WERI-Rb-1 (cell line): ENCODE measurements at regions not wholly inside any gene's neighbourhood (a gene's known extent, or its start where the extent isn't known, plus 50 kb on each side); places are given as distances from the start of the nearest gene placed in this dataset.
"Not testable (repeated sequence)": the region's sequence is repeated elsewhere in the genome, so short reads cannot be mapped to it uniquely, and the experiment has no call there.

Source experiments
- DNase-seq: peaks from one replicate; pipeline ENCODE4 v3.0.0-alpha.2; 2020
- H3K27ac ChIP-seq: fragments of 250-450 bp; sonication (Bioruptor Pico); 2 replicates; pipeline ENCODE4 v1.5.1; 2020; ENCODE audit warnings: mild to moderate bottlenecking, moderate library complexity
- H3K27me3 ChIP-seq: fragments of 250-450 bp; sonication (Bioruptor Pico); 2 replicates; pipeline ENCODE4 v1.5.1; 2021; ENCODE audit warnings: mild to moderate bottlenecking, low read depth, moderate library complexity; ENCODE audit not compliant: insufficient read depth, severe bottlenecking
- H3K36me3 ChIP-seq: fragments of 250-450 bp; sonication (Bioruptor Pico); 2 replicates; pipeline ENCODE4 v1.5.1; 2020; ENCODE audit warnings: mild to moderate bottlenecking, moderate library complexity
- H3K4me3 ChIP-seq: 2 replicates; pipeline ENCODE4 v1.5.1; 2011; ENCODE audit warnings: low read depth, mild to moderate bottlenecking, control low read depth, low read length
- H3K9me3 ChIP-seq: fragments of 250-450 bp; sonication (Bioruptor Pico); 2 replicates; pipeline ENCODE4 v1.5.1; 2021; ENCODE audit warnings: mild to moderate bottlenecking, moderate library complexity; ENCODE audit not compliant: severe bottlenecking
- TF ChIP-seq, protein P1 (sequence below): IDR thresholded peaks from 2 replicates; pipeline ENCODE4 v1.5.1; 2011; ENCODE audit warnings: low read depth, mild to moderate bottlenecking, control low read depth, inconsistent platforms, low read length

DNA sequence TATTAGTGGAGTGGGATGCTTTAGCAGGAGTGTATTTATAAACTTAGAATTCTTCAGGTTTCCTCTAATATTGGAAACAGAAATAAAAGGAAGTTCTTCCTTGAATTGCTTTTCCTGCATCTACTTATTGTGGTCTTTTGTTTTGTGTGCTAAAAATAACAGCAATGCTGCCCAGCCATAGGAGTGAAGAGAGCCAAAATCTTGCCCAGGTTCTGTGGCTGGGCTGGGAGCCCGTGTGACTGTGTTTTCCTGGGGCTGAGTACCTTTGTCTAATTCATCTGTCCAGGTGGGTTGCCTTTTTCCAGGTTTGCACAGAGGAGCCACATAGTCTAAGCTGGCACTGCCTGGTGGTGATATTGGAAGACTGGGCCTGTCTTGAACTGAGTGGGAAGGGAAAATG lies 179.7 kb upstream of the ADAMTSL1 start:
- Histone ChIP-seq H3K4me3 (no peak overlapping the region), H3K36me3 (no peaks in the 10 kb centered on the region), H3K27me3 (no peaks in the 10 kb centered on the region), H3K9me3 (no peaks in the 10 kb centered on the region), H3K27ac (no peak overlapping the region)
- TF ChIP-seq, protein P1, sequence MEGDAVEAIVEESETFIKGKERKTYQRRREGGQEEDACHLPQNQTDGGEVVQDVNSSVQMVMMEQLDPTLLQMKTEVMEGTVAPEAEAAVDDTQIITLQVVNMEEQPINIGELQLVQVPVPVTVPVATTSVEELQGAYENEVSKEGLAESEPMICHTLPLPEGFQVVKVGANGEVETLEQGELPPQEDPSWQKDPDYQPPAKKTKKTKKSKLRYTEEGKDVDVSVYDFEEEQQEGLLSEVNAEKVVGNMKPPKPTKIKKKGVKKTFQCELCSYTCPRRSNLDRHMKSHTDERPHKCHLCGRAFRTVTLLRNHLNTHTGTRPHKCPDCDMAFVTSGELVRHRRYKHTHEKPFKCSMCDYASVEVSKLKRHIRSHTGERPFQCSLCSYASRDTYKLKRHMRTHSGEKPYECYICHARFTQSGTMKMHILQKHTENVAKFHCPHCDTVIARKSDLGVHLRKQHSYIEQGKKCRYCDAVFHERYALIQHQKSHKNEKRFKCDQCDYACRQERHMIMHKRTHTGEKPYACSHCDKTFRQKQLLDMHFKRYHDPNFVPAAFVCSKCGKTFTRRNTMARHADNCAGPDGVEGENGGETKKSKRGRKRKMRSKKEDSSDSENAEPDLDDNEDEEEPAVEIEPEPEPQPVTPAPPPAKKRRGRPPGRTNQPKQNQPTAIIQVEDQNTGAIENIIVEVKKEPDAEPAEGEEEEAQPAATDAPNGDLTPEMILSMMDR: no peak
- DNase-seq: no peak

DNA sequence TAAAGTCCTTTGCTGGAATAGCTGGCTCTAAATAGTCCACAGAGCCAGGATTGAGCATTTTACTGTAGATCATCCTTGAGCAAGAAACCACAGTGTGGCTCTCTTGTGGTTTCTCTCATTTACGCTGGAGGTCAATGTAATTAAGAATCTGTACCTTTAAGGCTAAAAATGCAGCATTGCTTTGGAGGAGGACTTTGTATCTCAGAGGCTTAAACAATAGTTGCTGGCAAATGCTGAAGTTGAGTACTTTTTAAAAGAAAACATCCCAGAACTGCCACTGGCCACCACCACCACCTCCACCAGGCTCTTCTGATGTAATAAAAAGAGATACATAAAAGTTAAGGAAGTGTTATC lies 177.3 kb upstream of the ADAMTSL1 start:
- TF ChIP-seq, protein P1: no peak
- Histone ChIP-seq H3K9me3 (no peaks in the 10 kb centered on the region), H3K4me3 (no peak overlapping the region), H3K27ac (no peak overlapping the region), H3K27me3 (no peaks in the 10 kb centered on the region), H3K36me3 (no peaks in the 10 kb centered on the region)
- DNase-seq: no peak

DNA sequence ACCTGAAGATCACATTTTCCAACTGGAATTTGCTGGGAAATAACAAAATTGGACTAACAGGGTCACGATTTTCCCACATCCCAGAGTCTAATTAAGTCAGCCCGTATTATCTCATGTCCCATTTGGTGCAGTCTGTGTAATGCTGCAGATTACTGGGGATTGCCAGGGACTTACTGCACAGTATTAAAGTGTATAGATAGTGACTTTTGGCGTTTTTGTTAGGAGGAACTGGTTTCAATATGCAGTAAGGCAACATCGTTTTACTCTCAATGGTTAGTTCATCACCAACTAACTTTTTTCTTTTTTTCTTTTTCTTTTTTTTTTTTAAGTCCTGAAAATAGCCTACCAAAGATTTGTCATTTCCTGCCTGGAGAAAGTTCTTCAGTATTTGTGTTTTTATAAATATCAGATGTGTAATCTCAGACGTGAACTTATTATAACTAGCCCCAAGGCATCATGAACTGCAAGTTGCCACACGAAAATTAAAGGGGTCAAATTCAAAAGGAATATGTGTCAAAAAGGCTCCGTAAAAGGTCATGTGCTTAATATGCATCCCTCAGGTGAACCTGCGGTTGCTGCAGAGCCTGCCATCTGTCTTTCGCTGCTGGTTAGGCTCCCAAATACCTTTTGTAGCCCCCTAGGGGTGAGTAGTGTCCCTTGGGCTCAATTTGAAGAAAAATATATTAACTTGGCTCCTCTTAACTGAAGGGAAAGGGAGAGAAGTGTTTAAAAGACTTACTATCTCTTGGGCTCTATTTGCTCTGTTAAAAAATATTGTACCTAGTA lies 176.7 kb upstream of the ADAMTSL1 start:
- H3K4me3 ChIP-seq: peak overlapping the region; percentile 26
- H3K9me3 ChIP-seq: no peaks in the 10 kb centered on the region
- peak; percentile 42 for DNase-seq
- no peaks in the 10 kb centered on the region for H3K27me3 ChIP-seq
- TF ChIP-seq, protein P1: peak; percentile 40; the same call in 1 of the 2 replicates
- no peaks in the 10 kb centered on the region for H3K36me3 ChIP-seq
- no peak overlapping the region for H3K27ac ChIP-seq

DNA sequence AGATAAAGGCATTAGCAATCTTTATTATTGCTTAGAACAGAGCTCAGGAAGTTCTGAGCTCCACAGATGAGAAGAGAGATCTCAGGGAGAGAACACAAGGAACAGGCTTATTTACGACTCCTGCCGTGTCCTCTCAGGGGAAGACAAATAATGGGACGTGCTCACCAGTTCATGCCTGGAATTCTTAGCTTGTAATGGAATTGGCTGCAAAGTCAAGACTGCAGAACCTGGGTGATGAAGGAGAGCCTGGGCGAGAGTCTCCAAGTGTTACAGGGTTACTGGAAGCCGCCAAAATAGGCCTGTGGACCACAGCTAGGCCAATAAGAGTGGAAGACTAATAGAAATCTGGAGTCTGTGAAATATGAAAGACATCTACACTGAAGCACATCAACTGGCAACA lies 174.5 kb upstream of the ADAMTSL1 start:
- no peaks in the 10 kb centered on the region for H3K27me3 ChIP-seq
- no peak overlapping the region for H3K4me3 ChIP-seq
- DNase-seq: no peak
- no peaks in the 10 kb centered on the region for H3K36me3 ChIP-seq
- H3K9me3 ChIP-seq: no peaks in the 10 kb centered on the region
- no peak overlapping the region for H3K27ac ChIP-seq
- TF ChIP-seq, protein P1: no peak

DNA sequence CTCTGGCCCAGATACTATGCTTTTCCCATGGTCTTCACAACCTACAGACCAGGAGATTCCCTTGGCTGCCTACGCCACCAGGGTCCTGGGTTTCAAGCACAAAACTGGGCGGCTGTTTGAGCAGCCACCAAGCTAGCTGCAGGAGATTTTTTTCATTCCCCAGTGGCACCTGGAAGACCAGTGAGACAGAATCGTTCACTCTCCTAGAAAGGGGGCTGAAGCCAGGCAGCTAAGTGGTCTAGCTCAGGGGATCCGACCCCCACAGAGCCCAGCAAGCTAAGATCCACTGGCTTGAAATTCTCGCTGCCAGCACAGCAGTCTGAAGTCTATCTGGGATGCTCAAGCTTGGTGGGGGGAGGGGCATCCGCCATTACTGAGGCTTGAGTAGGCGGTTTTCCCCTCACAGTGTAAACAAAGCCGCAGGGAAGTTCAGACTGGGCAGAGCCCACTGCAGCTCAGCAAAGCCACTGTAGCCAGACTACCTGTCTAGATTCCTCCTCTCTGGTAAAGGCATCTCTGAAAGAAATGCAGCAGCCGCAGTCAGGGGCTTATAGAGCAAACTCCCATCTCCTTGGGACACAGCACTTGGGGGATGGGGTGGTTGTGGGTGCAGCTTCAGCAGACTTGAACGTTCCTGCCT lies 168.7 kb upstream of the ADAMTSL1 start:
- H3K36me3 ChIP-seq: not testable (repeated sequence)

DNA sequence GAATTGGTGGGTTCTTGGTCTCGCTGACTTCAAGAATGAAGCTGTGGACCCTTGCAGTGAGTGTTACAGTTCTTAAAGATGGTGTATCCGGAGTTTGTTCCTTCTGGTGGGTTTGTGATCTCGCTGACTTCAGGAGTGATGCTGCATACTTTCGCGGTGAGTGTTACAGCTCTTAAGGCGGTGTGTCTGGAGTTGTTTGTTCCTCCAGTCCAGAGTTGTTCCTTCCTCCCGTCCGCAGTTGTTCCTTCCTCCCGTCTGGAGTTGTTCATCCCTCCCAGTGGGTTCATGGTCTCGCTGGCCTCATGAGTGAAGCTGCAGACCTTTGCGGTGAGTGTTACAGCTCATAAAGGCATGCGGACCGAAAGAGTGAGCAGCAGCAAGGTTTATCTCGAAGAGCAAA lies 159.6 kb upstream of the ADAMTSL1 start:
- TF ChIP-seq, protein P1: no peak
- no peaks in the 10 kb centered on the region for H3K27me3 ChIP-seq
- no peak overlapping the region for H3K27ac ChIP-seq
- no peaks in the 10 kb centered on the region for H3K36me3 ChIP-seq
- DNase-seq: no peak
- H3K4me3 ChIP-seq: no peak overlapping the region
- peaks cover 2% of the 10 kb centered on the region for H3K9me3 ChIP-seq

More for the DNA sequence above, 168.7 kb upstream of the ADAMTSL1 start:
- not testable (repeated sequence) for H3K9me3 ChIP-seq, H3K27me3 ChIP-seq, DNase-seq, H3K27ac ChIP-seq, H3K4me3 ChIP-seq
